ENCODE measurements at regions not wholly inside any gene's neighbourhood (a gene's known extent, or its start where the extent isn't known, plus 50 kb on each side); places are given as distances from the start of the nearest gene placed in this dataset.

DNA sequence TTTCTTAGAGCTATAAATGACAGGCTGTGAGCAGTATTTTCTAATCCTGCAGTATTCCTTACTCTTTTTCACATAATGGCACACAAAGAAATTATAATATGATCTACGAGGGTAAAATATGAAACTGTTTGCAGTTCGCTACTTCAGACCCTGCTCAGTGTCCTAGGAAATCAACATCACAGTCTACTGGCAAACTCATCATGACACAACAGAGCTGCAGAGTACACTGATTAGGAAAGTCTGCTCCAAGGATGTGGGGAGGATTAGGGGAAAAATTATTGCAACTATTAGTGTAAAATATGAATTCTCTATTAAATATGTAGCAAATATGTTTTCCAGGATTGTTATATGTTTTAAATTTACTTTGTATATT is 149.2 kb upstream of the REG3G start:
- TF ChIP-seq POLR2A (IDR thresholded peaks at IDR 0.05; ENCODE audit: low read length) = no peak
- no peak for TF ChIP-seq GATA1 (IDR thresholded peaks at IDR 0.05; ENCODE audit: low read depth, low read length)
